GM19351 (cell line): ENCODE measurements at regions not wholly inside any gene's neighbourhood (a gene's known extent, or its start where the extent isn't known, plus 50 kb on each side); places are given as distances from the start of the nearest gene placed in this dataset.
"Not testable (repeated sequence)": the region's sequence is repeated elsewhere in the genome, so short reads cannot be mapped to it uniquely, and the experiment has no call there.

Experiments used
- ATAC-seq: cut with Tn5 transposase; IDR thresholded peaks from one replicate; pipeline ENCODE4 v1.9.1; 2021; ENCODE audit warnings: mild to moderate bottlenecking, moderate library complexity; ENCODE audit not compliant: unreplicated experiment

GRCh38 chr13:63446329-63446728 lies 2030.7 kb upstream of the PCDH20 start:
- no peak for ATAC-seq

- not testable (repeated sequence) for ATAC-seq
Observed at GRCh38 chr13:63444225-63444624, 2028.6 kb upstream of the PCDH20 start.

GRCh38 chr13:63438951-63439350 lies 2023.3 kb upstream of the PCDH20 start:
- no peak for ATAC-seq

GRCh38 chr13:63436325-63436668 lies 2020.6 kb upstream of the PCDH20 start:
- no peak for ATAC-seq

- ATAC-seq, result no peak
Observed at GRCh38 chr13:63435667-63436324, 2020.1 kb upstream of the PCDH20 start.

- no peak for ATAC-seq
Observed at GRCh38 chr13:63433546-63434150, 2018.0 kb upstream of the PCDH20 start.

DNA sequence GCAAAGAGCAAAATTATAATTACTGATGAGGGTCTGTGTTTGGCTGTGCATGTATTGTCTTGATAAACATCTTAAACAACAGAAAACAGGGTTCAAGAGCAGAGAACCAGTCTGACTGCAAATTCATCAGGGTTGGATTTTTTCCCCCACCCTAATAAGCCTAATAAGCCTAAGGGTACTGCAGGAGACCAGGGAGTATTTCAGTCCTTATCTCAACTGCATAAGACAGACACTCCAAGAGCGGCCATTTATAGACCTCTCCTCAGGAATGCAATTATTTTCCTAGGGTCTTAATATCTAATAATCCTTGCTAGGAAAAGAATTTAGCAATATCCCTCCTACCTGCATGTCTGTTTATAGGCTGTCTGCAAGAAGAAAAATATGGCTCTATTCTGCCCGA lies 2011.5 kb upstream of the PCDH20 start:
- no peak for ATAC-seq

- ATAC-seq, result no peak
Observed at GRCh38 chr13:63425131-63425530, 2009.5 kb upstream of the PCDH20 start.

DNA sequence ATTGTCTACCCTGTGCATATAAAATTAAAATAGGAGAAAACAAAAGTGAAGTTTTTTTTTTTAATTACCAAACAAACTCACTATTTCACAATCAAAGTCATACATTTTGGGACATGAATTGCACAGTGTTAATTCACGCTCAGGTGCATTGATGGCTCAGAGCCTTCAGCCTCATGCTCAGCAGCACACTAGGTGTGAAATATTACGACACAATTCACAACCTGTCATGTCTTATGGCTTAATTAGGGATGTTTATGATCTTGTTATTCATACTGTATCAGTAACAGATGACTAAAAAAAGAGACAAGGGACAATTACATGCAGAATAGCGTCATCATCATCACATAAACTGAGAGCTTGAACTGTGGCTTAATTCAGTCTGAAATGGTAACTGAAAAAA lies 2005.5 kb upstream of the PCDH20 start:
- ATAC-seq, result no peak

- no peak for ATAC-seq
Observed at GRCh38 chr13:63420685-63421084, 2005.0 kb upstream of the PCDH20 start.

DNA sequence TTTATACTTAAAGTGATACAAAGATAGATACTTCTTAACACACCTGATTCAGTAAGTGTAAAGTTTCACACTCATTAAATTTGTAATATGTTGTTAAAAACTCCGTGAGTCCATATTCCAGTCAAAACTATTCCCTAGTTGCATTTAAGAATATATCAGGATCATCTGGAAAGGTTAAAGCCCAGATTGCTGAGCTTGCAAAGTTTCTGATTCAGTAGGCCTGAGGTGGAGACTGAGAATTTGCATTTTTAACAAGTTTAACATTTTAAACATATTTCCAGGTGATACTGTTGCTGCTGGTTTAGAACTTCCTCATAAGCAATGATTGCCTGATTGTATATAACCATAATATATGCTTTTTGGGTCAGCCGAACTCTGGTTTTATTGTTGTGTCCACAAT lies 1998.6 kb upstream of the PCDH20 start:
- no peak for ATAC-seq

DNA sequence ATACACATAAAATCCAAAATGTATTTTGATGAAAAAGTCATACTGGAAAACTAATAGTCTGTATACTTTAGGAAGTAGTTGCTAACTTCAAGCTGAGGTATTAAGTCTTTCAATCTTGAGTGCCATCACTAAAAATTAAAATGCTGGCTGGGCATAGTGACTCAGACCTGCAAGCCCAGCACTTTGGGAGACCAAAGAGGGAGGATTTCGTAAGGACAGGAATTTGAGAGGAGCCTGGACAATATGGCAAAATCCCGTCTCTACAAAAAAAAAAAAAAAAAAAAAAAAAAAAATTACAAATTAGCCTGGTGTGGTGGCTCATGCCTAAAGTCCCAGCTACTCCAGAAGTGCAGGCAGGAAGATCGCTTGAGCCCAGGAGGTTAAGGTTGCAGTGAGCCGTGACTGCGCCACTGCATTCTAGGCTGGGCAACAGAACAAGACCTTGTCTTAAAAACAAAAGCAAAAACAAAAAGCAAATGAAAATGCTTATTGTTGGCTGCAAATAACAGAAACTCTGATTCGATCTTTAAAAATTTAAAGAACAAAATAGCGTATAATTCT lies 1994.2 kb upstream of the PCDH20 start:
- no peak for ATAC-seq

DNA sequence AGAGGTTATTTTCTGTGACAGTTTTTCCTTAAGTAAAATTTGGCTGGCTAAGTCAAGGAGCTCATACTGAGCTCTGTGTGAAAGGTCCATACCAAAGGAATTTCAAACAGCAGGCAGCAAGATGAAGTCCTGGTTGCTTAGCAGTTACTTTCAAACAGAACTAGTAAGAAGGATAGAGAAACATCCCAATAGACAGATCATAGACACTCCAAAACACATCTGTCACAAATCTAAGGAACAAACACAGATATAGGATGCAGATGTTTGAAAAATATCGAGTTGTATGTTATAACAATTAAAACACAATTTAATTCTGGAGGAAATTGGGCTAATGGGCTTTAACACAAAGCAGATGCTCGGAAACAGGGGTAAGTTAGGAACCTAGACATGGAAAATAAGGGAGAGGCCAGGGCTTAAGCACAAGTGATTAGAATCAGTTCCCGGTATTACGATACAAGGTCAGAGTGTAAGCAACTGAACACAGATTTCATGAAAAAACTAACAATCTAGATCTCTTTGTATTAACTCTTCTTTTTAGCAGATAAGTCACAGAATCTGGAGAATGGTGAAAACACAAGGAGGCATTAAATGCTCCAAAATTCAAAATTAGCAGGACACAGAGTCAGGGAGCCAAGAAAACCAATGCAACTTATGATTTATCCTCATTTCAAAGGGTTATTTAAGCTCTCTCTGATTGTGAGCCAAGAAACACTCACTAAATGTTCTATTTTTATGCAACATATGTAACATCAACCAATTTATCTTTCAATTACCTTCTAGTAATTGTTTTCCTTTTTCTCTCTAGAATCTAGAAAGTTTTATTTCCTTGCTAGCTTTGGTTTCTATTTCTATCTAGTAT lies 1992.9 kb upstream of the PCDH20 start:
- ATAC-seq, result no peak

GRCh38 chr13:63403733-63404132 lies 1988.1 kb upstream of the PCDH20 start:
- no peak for ATAC-seq

- ATAC-seq, result no peak
Observed at GRCh38 chr13:63396746-63397145, 1981.1 kb upstream of the PCDH20 start.

- no peak for ATAC-seq
Observed at GRCh38 chr13:63393112-63393511, 1977.5 kb upstream of the PCDH20 start.

- ATAC-seq, result no peak
Observed at GRCh38 chr13:63389756-63390155, 1974.1 kb upstream of the PCDH20 start.

- no peak for ATAC-seq
Observed at GRCh38 chr13:63381078-63381859, 1965.6 kb upstream of the PCDH20 start.

- ATAC-seq, result no peak
Observed at GRCh38 chr13:63377986-63378385, 1962.3 kb upstream of the PCDH20 start.

DNA sequence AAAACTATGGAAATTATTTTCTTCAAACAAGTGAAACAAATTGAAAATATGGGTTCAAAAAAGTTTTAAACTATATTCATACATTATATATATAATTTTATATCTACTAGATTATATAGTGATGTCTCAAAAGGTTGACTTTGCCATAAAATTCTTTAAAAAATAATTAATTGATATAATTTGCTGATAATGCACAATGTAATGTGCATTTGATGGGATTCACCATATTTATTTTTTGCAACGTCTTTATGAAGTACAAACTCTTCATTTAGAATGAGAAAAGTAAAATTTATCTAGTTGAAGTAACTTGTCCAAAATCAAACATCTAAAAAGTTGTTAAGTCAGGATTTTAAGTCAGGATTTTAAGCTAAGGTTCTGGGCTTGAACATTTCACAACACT lies 1954.5 kb upstream of the PCDH20 start:
- ATAC-seq, result no peak
